ENCODE measurements at regions not wholly inside any gene's neighbourhood (a gene's known extent, or its start where the extent isn't known, plus 50 kb on each side); places are given as distances from the start of the nearest gene placed in this dataset.

DNA sequence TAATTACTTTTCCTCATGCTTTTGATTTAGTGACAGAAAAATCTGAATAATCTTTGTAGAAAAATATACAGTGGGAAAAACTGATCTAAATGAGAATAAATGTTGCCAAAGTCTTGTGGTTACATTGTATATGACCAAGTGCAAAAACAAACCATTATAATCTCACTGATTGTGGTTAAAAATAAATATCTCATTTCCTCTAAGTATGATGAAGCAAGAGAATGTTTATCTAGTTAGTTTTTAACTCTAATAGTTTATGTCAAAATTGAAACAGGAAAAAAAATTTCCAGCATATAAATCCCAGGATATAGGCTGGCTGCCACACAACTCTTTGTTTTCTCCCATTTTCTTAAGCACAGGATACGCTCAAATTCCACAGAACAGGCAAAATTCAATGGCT, 392.7 kb upstream of the ID4 start:
- intact Hi-C loops (cut with DNase I) = no loop called here

DNA sequence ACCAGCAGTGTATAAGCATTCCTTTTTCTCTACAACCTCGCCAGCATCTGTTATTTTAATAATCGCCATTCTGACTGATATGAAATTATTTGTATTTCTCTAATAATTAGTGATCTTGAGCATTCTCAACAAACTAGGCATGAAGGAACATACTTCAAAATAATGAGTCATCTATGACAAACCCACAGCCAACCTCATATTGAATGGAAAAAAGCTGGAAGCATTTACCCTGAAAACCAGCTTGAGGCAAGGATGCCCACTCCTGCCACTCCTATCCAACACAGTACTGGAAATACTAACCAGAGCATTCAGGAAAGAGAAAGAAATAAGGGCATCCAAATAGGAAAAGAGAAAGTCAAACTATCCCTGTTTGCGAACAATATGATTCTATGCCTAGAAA, 390.6 kb upstream of the ID4 start:
- Histone ChIP-seq H3K4me3 (no peak overlapping the region), H3K27ac (no peak overlapping the region), H3K36me3 (no peaks in the 10 kb centered on the region), H3K27me3 (no peaks in the 10 kb centered on the region), H3K9me3 (no peaks in the 10 kb centered on the region), H3K9ac (ENCODE audit: low read depth in 2 of 2, low read length in 2 of 2) (no peak overlapping the region), H3K4me1 (no peaks in the 10 kb centered on the region)
- DNase-seq = no peak
- intact Hi-C loops (cut with DNase I) = no loop called here
- TF ChIP-seq, protein P1, sequence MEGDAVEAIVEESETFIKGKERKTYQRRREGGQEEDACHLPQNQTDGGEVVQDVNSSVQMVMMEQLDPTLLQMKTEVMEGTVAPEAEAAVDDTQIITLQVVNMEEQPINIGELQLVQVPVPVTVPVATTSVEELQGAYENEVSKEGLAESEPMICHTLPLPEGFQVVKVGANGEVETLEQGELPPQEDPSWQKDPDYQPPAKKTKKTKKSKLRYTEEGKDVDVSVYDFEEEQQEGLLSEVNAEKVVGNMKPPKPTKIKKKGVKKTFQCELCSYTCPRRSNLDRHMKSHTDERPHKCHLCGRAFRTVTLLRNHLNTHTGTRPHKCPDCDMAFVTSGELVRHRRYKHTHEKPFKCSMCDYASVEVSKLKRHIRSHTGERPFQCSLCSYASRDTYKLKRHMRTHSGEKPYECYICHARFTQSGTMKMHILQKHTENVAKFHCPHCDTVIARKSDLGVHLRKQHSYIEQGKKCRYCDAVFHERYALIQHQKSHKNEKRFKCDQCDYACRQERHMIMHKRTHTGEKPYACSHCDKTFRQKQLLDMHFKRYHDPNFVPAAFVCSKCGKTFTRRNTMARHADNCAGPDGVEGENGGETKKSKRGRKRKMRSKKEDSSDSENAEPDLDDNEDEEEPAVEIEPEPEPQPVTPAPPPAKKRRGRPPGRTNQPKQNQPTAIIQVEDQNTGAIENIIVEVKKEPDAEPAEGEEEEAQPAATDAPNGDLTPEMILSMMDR (IDR thresholded peaks at IDR 0.05) = no peak

More for the DNA sequence above, 392.7 kb upstream of the ID4 start:
- H3K27me3 ChIP-seq = no peaks in the 10 kb centered on the region
- H3K9ac ChIP-seq (ENCODE audit: low read depth in 2 of 2, low read length in 2 of 2) = no peak overlapping the region
- H3K4me1 ChIP-seq = no peaks in the 10 kb centered on the region
- H3K27ac ChIP-seq = no peak overlapping the region
- no peaks in the 10 kb centered on the region for H3K9me3 ChIP-seq
- no peak for DNase-seq
- TF ChIP-seq, protein P1 (IDR thresholded peaks at IDR 0.05) = no peak
- no peak overlapping the region for H3K4me3 ChIP-seq
- H3K36me3 ChIP-seq = no peaks in the 10 kb centered on the region

DNA sequence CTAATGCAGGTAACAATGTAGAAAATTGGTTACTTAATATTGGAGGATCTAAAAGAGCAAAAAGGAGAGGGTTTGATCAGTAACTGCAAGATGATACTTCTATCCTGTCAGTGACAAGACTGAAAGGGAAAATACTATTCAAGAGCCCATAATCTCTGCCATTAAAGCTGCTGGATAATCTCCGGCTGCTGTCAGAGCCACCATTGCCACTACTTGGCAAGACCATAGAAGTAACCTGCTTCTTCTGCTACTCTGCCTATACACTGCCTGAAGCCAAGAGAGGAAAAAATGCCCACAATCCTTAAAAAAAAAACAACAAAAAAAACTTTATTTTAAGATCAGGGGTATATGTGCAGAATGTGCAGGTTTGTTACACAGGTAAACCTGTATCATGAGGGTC, 386.5 kb upstream of the ID4 start:
- Histone ChIP-seq H3K9me3 (no peaks in the 10 kb centered on the region), H3K4me1 (no peaks in the 10 kb centered on the region), H3K27ac (no peak overlapping the region), H3K27me3 (no peaks in the 10 kb centered on the region), H3K36me3 (no peaks in the 10 kb centered on the region), H3K9ac (ENCODE audit: low read depth in 2 of 2, low read length in 2 of 2) (no peak overlapping the region), H3K4me3 (no peak overlapping the region)
- TF ChIP-seq, protein P1 (IDR thresholded peaks at IDR 0.05) = no peak
- intact Hi-C loops (cut with DNase I) = no loop called here
- no peak for DNase-seq

DNA sequence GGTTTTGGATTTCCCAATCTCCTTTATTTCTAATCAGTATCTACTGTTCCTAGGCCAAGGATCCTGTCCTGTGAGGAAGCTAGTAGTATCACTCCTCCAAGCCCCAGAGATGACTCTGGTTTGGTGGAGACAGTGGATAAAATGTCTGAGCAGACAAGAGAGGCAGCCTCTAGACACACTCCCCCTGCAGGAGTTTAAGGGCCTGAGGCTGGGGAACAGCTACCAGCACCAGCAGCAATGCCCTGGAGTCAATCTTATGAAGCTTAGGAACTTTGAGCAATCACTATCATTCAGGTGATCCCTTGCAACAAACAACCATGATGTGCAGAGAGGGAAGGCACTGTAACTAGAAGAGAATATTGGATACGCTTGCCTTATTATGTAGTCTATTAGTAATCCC, 384.7 kb upstream of the ID4 start:
- Histone ChIP-seq H3K27ac (no peak overlapping the region), H3K9me3 (no peaks in the 10 kb centered on the region), H3K4me3 (no peak overlapping the region), H3K36me3 (no peaks in the 10 kb centered on the region), H3K9ac (ENCODE audit: low read depth in 2 of 2, low read length in 2 of 2) (no peak overlapping the region), H3K4me1 (no peaks in the 10 kb centered on the region), H3K27me3 (no peaks in the 10 kb centered on the region)
- DNase-seq = no peak
- intact Hi-C loops (cut with DNase I) = no loop called here
- TF ChIP-seq, protein P1 (IDR thresholded peaks at IDR 0.05) = no peak

DNA sequence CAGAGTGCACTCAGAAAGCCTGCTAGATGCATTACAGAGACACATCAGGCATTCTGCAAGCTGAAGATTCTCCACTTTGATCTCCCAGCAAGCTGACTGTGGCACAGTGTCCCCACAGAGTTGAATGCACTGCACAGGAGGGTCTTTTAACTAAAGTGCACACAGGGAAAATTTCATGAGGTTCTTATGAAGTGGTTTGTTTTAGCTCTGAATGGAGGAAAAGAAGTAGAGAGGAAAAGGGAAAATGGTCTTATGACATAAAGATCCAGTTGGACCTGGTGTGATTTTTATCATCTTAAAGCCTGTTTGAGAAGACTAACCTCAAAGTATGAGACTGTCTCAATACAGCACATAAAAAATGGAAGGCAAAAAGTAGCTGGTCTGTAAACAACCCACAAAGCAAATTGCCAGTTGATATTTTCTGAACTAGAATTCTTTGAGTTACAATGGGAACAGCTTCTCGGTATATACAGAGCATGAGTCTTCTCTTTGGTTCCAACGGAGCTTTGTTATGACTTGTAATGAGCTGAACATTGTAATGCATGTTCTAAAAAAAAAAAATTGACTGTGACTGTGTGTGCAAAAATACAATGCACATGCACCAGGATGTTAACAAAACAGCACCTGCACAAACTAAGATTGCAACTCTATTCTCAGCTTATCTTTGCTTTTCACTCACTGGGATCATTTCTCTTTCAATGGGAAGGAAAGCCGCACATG, 383.0 kb upstream of the ID4 start:
- H3K27ac ChIP-seq = no peak overlapping the region
- no peak overlapping the region for H3K9ac ChIP-seq (ENCODE audit: low read depth in 2 of 2, low read length in 2 of 2)
- H3K27me3 ChIP-seq = no peaks in the 10 kb centered on the region
- DNase-seq = no peak
- intact Hi-C loops (cut with DNase I) = no loop called here
- no peaks in the 10 kb centered on the region for H3K4me1 ChIP-seq
- TF ChIP-seq, protein P1 (IDR thresholded peaks at IDR 0.05) = no peak
- H3K9me3 ChIP-seq = no peaks in the 10 kb centered on the region
- H3K4me3 ChIP-seq = no peak overlapping the region
- H3K36me3 ChIP-seq = no peaks in the 10 kb centered on the region
